Iris pigment epithelial cell (primary cell): ENCODE measurements at regions not wholly inside any gene's neighbourhood (a gene's known extent, or its start where the extent isn't known, plus 50 kb on each side); places are given as distances from the start of the nearest gene placed in this dataset.
"Not testable (repeated sequence)": the region's sequence is repeated elsewhere in the genome, so short reads cannot be mapped to it uniquely, and the experiment has no call there.

Experiments
- DNase-seq: peaks from one replicate; pipeline ENCODE4 v3.0.0-alpha.2; 2011; ENCODE audit warnings: low read depth

DNA sequence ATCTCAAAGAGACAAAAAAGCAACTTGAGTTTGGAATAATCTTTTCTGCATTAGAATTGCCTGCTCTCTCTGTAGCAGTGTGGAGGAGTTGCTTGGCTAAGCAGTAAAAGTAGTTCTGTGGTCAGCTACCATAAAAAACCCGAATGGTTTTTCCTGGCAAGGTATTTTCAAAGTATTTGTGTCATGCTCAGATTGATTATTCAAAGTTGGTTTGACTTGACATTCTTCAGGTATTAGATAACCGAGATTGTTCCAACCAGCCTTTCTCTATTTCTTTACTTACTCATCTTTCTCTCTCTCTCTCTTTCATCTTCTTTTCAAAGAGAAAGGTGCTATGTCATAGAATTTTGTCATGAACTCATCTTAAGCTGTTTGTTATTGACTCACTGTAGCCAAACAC lies 404.9 kb downstream of the CPS1 start:
- peak; percentile 40 for DNase-seq

DNA sequence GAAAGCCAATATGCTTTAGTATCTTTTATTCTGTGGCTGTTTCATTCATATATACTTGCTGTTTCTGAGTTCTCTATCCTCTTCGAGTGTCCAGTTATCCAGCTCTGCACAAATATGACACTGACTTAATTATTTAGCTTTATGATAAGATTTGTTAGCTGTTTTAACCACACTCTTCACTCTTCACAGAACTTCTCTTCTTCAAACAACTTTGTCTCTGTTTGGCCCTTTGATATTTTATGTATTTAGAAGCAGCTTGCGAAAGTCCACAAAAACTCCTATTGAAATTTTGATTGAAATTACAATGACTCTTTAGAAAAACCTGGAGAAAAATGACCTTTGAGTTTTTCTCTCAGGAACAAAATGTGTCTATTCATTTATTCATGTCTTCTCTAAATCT lies 407.0 kb downstream of the CPS1 start:
- DNase-seq = no peak

- no peak for DNase-seq
Observed at GRCh38 chr2:210964141-210964764, 407.9 kb downstream of the CPS1 start.

GRCh38 chr2:210965472-210965871 lies 409.1 kb downstream of the CPS1 start:
- DNase-seq = peak; percentile 41

- no peak for DNase-seq
Observed at GRCh38 chr2:210966330-210966729, 409.9 kb downstream of the CPS1 start.

GRCh38 chr2:210971431-210971830 lies 415.0 kb downstream of the CPS1 start:
- no peak for DNase-seq

- not testable (repeated sequence) for DNase-seq
Observed at GRCh38 chr2:210986806-210987205, 430.4 kb downstream of the CPS1 start.

GRCh38 chr2:210991107-210991506 lies 434.7 kb downstream of the CPS1 start:
- no peak for DNase-seq

DNA sequence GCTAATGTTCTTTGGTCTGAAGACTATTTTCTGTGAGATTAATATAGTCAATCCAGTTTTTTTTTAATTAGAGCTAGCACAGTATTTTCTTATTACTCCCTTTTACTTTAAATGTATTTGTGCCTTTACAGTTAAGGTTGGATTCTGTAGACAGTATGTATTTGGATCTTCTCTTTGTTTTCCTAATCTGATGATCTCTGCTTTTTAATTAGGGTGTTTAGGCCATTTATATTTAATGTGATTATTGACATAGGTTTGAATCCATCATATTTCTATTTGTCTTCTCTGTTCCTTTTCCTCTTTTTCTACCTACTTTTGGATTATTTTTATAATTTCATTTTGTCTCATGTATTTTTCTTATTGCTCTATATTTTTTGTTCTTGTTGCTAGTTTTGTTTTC lies 437.7 kb downstream of the CPS1 start:
- no peak for DNase-seq

GRCh38 chr2:210997373-210997772 lies 441.0 kb downstream of the CPS1 start:
- peak; percentile 29 for DNase-seq

DNA sequence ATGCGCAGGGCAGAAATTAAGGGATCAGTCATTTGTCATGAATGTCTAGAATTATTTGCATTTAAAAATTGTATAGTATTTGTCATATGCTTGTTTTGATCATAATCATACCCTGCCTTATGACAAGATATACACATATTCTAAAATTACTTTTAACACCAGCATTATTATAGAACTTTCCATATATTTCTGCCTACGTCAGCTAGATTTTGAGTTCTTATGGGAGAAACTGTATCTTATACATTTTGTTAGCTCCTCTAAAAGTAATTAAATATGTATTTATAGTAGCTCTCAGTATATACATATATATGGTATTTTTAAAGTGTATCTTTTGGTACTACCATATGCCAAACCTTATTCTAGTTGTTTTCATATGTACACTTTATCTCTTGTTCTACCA lies 441.9 kb downstream of the CPS1 start:
- no peak for DNase-seq

- no peak for DNase-seq
Observed at GRCh38 chr2:211014376-211014775, 458.0 kb downstream of the CPS1 start.

DNA sequence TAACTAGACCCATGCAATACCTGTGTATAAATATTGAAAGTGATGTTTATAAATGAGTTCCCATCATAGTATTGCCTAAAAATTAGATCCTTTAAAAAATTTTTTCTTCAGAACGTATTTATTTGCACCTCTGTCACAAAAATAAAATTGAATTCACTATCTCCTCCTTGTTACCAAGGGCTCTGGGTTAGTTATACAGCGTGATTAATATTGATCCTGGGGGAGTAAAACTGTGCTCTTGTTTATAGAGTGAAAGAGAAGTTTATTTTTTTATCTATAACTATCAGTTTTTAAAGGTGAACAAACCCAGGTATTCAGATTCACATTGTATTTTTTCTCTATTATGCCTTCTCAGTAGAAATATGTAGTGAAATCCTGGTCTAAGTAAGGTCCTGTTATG lies 458.5 kb downstream of the CPS1 start:
- no peak for DNase-seq

DNA sequence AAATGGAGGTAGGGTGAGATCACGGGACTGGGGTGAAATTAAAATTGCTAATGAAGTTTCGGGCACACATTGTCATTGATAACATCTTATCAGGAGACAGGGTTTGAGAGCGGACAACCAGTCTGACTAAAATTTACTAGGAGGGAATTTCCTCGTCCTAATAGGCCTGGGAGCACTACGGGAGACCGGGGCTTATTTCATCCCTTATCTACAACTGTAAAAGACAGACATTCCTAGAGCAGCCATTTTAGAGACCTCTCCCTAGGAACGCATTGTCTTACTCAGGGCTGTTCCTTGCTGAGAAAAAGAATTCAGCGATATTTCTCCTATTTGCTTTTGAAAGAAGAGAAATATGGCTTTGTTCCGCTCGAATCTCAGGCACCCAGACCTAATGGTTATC lies 468.7 kb downstream of the CPS1 start:
- DNase-seq = not testable (repeated sequence)

- DNase-seq = no peak
Observed at GRCh38 chr2:211026109-211026508, 469.7 kb downstream of the CPS1 start.

DNA sequence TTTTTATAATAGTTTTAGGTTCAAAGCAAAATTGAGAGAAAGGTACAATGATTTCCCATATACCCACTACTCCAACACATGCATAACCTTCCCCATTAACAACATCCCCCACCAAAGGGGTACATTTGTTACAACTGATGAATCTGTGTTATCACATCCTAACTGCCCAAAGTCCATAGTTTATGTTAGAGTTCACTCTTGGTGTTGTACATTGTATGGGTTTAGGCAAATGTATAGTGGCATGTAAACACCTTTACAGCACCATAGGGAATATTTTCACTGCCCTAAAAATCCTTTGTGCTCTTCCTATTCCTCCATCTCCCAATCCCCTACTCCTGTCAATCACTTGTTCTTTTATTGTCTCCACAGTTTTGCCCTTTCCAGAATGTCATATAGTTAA lies 471.6 kb downstream of the CPS1 start:
- no peak for DNase-seq

DNA sequence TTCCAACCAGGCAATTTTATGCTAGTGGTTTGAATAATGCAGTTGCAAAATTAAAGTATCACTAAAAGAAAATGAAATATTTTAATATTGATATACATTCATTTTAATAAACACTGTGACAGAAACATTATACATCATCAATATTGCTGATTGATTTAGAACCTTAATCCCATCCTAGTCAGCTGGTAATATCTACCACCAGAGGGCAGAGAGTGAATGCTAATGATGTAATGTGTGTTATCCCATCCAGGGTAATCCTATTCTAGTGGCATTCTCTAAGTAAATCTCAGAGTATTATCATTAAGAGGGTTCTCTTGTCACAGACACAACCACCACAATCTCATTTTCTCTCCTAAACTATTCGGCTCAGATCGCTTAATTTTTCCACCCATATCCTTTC lies 477.4 kb downstream of the CPS1 start:
- peak; percentile 16 for DNase-seq

DNA sequence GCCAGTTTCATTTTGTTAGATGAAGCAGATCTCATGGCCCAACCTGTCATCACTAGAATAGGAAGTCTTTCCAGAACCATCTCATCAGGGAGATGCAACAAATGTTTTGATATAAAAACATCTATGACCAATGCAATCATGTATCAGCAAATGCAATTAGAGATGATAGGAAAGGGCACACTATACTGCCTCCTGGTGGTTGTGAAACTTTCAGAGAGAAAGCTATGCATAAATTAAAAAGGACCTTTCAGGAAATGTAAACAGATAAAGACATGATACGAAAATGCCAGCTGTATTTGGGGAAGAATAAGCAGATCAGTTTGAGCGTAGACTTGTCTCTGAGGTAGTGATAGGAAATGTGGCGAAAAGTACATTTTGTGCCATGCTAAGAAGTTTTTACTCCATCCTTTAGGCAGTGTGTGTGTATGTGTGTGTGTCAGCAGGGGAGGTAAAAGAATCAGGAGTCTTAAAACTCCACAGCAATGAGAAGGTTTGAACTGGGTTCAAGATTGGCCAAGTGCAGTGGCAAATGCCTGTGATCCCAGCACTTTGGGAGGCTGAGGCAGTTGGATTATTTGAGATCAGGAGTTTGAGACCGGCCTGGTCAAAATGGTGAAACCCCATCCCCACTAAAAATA lies 479.3 kb downstream of the CPS1 start:
- DNase-seq = peak; percentile 36

GRCh38 chr2:211045025-211045424 lies 488.6 kb downstream of the CPS1 start:
- no peak for DNase-seq

DNA sequence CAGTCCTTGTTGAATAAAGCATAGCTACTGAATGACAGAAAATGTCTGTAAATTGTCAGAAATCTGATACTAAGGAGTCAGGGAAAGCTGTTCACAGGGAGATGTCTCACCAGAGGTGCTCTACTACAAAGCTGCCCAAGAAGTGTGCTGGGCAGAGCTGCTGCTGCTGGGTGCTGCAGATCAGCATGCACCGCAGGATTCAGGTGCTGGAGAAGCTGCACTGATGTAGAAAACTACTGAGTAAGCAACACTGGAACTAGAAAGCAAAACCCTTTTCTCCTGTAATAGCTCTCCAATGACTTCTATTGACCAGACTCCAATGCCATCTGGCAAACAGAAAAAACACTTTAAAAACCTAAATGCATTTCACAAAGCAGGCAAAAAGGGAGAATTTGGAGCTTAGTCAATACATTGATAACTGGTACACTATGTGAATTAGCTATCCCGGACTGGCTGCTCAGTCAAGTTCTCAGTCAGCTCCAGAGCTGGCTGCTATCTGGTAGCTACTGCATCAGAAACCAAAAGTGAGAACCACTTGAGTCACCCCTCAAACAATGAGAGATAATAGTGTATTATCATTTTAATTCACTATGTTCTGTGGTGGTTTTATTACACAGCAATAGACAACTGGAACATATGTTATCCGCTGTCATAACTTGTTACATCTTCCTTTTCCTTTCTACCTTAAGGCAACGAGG lies 493.1 kb downstream of the CPS1 start:
- DNase-seq = no peak

GRCh38 chr2:211055438-211055837 lies 499.0 kb downstream of the CPS1 start:
- DNase-seq = peak; percentile 10

GRCh38 chr2:211061612-211062296 lies 505.4 kb downstream of the CPS1 start:
- no peak for DNase-seq

GRCh38 chr2:211062297-211062612 lies 505.9 kb downstream of the CPS1 start:
- no peak for DNase-seq
